ENCODE measurements at regions not wholly inside any gene's neighbourhood (a gene's known extent, or its start where the extent isn't known, plus 50 kb on each side); places are given as distances from the start of the nearest gene placed in this dataset.

GRCh38 chr11:129592191-129592590, 216.5 kb downstream of the BARX2 start:
- Histone ChIP-seq H3K9me3 (ENCODE audit: control extremely low read depth in 1 of 3, control insufficient read depth in 2 of 3, insufficient read depth in 1 of 3, low read length in 2 of 3) (no peaks in the 10 kb centered on the region), H2AFZ (ENCODE audit: insufficient read depth, low read depth, low read length, poor library complexity, severe bottlenecking) (no peak overlapping the region), H3K9ac (ENCODE audit: low read length) (no peak overlapping the region), H4K20me1 (ENCODE audit: control insufficient read depth, insufficient read depth, low read length, poor library complexity, severe bottlenecking) (no peaks in the 10 kb centered on the region), H3K27me3 (replicated peaks in 1 of 4; ENCODE audit: control extremely low read depth in 1 of 4, control insufficient read depth in 3 of 4, insufficient read depth in 4 of 4, low read length in 3 of 4) (peaks cover 0 to 2% (median 0%) of the 10 kb centered on the region in 4 experiments), H3K27ac (ENCODE audit: low read length in 2 of 2) (no peak overlapping the region), H3K79me2 (ENCODE audit: control insufficient read depth, insufficient read depth, low read length) (no peaks in the 10 kb centered on the region), H3K4me3 (ENCODE audit: control extremely low read depth in 1 of 5, extremely low read depth in 1 of 5, insufficient read depth in 1 of 5, low read depth in 2 of 5, low read length in 4 of 5) (no peak overlapping the region), H3K4me1 (ENCODE audit: control insufficient read depth in 2 of 2, insufficient read depth in 2 of 2, low read length in 2 of 2) (no peaks in the 10 kb centered on the region), H3K36me3 (replicated peaks in 1 of 2; ENCODE audit: control extremely low read depth in 1 of 2, control insufficient read depth in 1 of 2, extremely low read depth in 1 of 2, insufficient read depth in 2 of 2, low read length in 1 of 2) (no peaks in the 10 kb centered on the region), H3K4me2 (replicated peaks; ENCODE audit: low read depth, low read length, poor library complexity, severe bottlenecking) (no peak overlapping the region)
- intact Hi-C loops (cut with micrococcal nuclease) = no loop called here
- no peak for DNase-seq
- Mint-ChIP-seq H3K4me1 (no peaks in the 10 kb centered on the region), H3K27ac (no peak overlapping the region), H3K4me3 (no peak overlapping the region), H3K27me3 (peaks cover 11% of the 10 kb centered on the region), H3K9me3 (ENCODE audit: insufficient read depth) (no peaks in the 10 kb centered on the region)
- ATAC-seq (ENCODE audit: low read depth) = no peak
- no peak for TF ChIP-seq EZH2 (IDR thresholded peaks at IDR 0.05; ENCODE audit: borderline replicate concordance, insufficient read depth, low read depth, low read length, poor library complexity, severe bottlenecking)
- TF ChIP-seq CTCF (IDR thresholded peaks at IDR 0.05) = no peak
- POLR2A ChIA-PET = no interaction called here
- CTCF ChIA-PET = no interaction called here
- WGBS (ENCODE audit: insufficient coverage) = 96% methylated on average over 7 of the region's 8 CpGs

- POLR2A ChIA-PET = no interaction called here
- TF ChIP-seq CTCF (IDR thresholded peaks at IDR 0.05) = no peak
- TF ChIP-seq EZH2 (IDR thresholded peaks at IDR 0.05; ENCODE audit: borderline replicate concordance, insufficient read depth, low read depth, low read length, poor library complexity, severe bottlenecking) = no peak
Observed at GRCh38 chr11:129593098-129593497, 217.4 kb downstream of the BARX2 start.

More at GRCh38 chr11:129593098-129593497, 217.4 kb downstream of the BARX2 start:
- no peak overlapping the region for H3K9ac ChIP-seq (ENCODE audit: low read length)
- CTCF ChIA-PET = no interaction called here
- peaks cover 0 to 1% (median 0%) of the 10 kb centered on the region in 3 donors for H3K9me3 ChIP-seq (ENCODE audit: control extremely low read depth in 1 of 3, control insufficient read depth in 2 of 3, insufficient read depth in 1 of 3, low read length in 2 of 3)
- Mint-ChIP-seq H3K4me3 (no peak overlapping the region), H3K9me3 (ENCODE audit: insufficient read depth) (no peaks in the 10 kb centered on the region), H3K4me1 (no peaks in the 10 kb centered on the region), H3K27ac (no peak overlapping the region), H3K27me3 (peaks cover 11% of the 10 kb centered on the region)
- no peaks in the 10 kb centered on the region for H3K36me3 ChIP-seq (replicated peaks in 1 of 2; ENCODE audit: control extremely low read depth in 1 of 2, control insufficient read depth in 1 of 2, extremely low read depth in 1 of 2, insufficient read depth in 2 of 2, low read length in 1 of 2)
- H3K27me3 ChIP-seq (replicated peaks in 1 of 4; ENCODE audit: control extremely low read depth in 1 of 4, control insufficient read depth in 3 of 4, insufficient read depth in 4 of 4, low read length in 3 of 4) = peaks cover 0 to 2% (median 0%) of the 10 kb centered on the region in 4 experiments
- no peaks in the 10 kb centered on the region for H3K79me2 ChIP-seq (ENCODE audit: control insufficient read depth, insufficient read depth, low read length)
- no peaks in the 10 kb centered on the region for H3K4me1 ChIP-seq (ENCODE audit: control insufficient read depth in 2 of 2, insufficient read depth in 2 of 2, low read length in 2 of 2)
- 90% methylated on average over 2 of the region's 2 CpGs for WGBS (ENCODE audit: insufficient coverage)
- H2AFZ ChIP-seq (ENCODE audit: insufficient read depth, low read depth, low read length, poor library complexity, severe bottlenecking) = no peak overlapping the region
- no peak overlapping the region for H3K4me2 ChIP-seq (replicated peaks; ENCODE audit: low read depth, low read length, poor library complexity, severe bottlenecking)
- no peak for ATAC-seq (ENCODE audit: low read depth)
- intact Hi-C loops (cut with micrococcal nuclease) = no loop called here
- no peak for DNase-seq
- no peak overlapping the region for H3K27ac ChIP-seq (ENCODE audit: low read length in 2 of 2)
- no peaks in the 10 kb centered on the region for H4K20me1 ChIP-seq (ENCODE audit: control insufficient read depth, insufficient read depth, low read length, poor library complexity, severe bottlenecking)
- no peak overlapping the region for H3K4me3 ChIP-seq (ENCODE audit: control extremely low read depth in 1 of 5, extremely low read depth in 1 of 5, insufficient read depth in 1 of 5, low read depth in 2 of 5, low read length in 4 of 5)

All from B cell (primary cell).